ENCODE measurements at regions not wholly inside any gene's neighbourhood (a gene's known extent, or its start where the extent isn't known, plus 50 kb on each side); places are given as distances from the start of the nearest gene placed in this dataset.
"Not testable (repeated sequence)": the region's sequence is repeated elsewhere in the genome, so short reads cannot be mapped to it uniquely, and the experiment has no call there.

DNA sequence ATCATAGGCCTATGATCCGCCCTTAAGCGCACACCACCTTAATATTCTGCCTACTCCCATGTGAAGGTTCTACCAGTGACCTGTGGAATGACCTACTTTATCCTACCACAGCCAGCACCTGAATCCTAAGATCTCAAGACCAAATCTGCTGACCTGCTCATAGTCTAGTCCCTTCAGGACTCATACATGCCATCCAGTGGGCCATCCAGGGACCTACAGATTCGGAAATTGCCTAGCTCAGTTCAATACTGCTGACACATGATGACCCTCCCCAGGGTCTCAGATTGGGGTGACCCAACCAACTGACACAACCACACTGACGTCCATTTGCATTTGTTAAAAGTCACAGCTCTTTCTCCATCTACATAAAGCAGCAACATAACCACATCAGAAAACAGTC, 443.8 kb upstream of the ST8SIA4 start:
- DNase-seq (ENCODE audit: low spot score): peak; percentile 7

DNA sequence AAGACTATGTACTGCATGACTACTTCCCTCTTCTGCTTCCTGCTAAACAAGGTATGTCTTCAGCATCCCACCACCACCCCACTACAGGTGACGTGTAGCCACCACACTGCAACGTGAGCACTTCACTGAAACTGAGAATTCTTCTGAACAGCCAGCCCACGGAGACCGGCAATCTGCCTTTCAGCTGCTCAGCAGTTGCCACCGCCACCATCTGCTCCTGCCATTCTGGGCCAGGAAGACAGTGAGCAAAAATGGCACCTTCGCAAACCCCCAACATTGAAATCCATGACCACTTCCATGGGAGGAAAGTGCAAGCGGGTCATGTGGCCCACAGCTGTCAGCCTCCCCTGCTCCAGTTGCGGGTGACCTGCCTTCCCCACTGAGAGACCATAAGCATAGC, 443.4 kb upstream of the ST8SIA4 start:
- no peak for DNase-seq (ENCODE audit: low spot score)

DNA sequence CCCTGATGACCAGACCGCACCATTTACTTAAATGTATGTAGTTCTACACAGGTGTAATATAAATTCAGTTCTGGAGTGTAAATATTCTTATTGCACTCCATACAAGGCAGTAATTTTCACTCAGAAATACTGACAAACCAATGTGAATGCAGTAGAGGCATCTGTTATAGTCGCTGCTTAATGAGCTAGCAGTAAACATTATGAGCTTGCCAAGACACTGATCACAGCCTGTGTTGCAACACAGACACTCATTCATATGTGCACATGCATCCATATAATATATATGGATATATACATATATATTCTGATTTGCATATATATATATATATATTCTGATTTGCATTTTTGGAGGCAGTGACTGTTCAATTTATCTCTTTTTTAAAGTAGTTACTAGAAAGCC, 435.1 kb upstream of the ST8SIA4 start:
- DNase-seq (ENCODE audit: low spot score): no peak

DNA sequence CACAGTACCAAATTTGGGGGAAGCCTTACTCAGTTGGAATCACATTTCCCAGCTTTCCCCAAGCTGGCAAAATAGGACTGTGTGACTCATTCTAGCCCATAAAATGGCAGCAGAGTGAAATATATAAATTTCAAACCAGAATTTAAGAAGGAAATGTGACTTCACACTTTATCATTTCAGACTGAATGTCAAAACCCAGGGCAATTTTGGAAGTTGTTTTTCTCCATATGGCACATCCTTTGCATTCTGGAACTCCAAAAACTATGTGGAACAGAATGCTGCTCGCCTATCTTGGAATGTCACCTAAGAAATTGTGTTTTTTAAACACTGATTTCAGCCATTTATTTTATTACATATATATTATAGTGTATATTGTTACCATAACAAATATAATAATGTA, 424.7 kb upstream of the ST8SIA4 start:
- DNase-seq (ENCODE audit: low spot score): no peak

DNA sequence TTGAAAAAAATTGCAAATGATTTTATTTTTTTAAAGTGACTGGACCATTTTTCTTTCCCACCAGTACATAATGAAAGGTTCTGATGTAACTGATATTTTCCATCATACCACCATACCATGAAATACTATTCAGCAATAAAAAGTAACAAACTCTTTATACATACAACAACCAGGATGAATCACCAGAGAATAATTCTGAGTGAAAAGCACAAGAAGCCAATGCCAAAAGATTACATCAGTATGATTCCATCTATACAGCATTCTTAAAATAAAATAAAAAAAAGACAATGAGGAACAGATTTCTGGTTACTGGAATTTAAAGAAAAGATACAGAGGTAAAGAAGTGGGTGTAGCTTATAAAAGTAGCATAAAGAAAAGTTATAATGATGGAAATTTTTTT, 423.7 kb upstream of the ST8SIA4 start:
- DNase-seq (ENCODE audit: low spot score): no peak

DNA sequence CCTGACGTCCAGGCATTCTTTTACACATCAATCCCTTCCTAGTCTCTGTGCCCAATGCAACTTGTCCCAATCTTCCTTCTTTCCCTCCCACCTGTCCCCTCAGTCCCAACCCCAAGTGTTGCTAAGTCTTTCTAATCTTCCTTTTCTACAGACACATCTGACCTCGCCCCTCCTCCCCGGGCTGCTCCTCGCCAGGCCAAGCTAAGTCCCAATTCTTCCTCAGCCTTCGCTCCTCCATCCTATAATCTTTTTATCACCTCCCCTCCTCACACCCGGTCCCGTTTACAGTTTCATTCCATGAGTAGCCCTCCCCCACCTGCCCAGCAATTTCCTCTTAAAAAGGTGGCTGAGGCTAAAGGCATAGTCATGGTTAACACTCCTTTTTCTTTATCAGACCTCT, 413.3 kb upstream of the ST8SIA4 start:
- not testable (repeated sequence) for DNase-seq (ENCODE audit: low spot score)

DNA sequence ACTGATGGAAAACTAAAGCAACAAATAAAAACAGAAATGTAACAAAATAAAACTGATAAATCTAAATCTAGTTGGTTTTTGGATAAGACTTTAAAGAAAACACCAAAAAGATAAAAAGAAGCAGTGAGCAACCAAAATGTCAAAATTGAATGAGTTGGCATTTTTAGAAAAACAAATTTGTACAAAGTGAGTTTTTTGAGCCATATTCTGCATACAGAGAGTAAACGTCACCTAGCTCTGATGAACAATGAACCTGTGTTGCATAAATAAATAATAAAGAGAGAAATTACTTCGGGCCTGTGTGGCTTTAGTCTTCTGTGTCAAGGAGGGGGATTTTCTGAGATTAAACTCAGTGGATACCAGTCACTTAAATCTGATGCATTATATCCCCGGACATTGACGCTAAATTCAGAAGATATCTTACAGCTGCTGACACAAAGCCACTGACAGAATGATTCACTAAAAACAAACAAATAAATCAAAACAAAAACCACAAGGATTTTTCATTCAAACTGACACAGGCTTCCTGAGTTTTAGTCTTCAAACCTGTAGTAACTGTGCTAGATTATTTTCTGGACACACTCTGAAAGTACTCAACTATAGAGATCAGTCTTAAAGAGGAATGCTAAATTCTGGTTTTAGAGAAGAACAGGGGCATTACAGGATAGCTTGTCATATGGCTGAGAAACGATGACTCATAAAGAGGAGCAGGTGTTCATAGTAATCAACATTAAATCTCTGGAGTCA, 403.5 kb upstream of the ST8SIA4 start:
- DNase-seq (ENCODE audit: low spot score): no peak

DNA sequence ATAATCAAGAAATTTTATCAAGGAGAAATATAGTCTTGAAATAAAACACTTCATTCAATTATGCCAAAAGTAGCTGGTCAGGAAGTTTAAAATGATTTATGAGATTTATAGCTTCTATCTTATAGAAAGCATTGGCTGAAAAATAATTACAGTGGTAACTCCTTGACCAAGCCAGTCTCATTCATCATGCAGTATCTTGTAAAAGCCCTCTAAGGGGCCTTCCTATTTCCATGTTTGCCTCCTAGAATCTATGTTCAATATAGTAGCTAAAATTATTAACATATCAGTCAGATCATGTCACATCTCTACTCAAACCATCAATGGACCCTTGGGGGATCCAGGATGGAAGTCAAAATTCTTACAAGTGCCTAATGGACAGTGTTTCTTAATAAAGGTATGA, 393.4 kb upstream of the ST8SIA4 start:
- DNase-seq (ENCODE audit: low spot score): no peak

DNA sequence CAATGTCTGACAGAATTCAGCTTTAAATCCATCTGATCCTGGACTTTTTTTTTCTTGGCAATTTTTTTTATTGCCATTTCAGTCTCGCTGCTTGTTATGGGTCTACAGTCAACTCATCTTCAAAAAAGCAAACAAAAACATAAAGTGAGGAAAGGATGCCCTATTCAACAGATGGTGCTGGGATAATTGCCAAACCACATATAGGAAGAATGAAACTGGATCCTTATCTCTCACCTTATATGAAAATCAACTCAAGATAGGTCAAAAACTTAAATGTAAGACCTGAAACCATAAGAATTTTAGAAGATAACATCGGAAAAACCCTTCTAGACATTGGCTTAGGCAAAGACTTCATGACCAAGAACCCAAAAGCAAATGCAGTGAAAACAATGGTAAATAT, 389.1 kb upstream of the ST8SIA4 start:
- DNase-seq (ENCODE audit: low spot score): no peak

DNA sequence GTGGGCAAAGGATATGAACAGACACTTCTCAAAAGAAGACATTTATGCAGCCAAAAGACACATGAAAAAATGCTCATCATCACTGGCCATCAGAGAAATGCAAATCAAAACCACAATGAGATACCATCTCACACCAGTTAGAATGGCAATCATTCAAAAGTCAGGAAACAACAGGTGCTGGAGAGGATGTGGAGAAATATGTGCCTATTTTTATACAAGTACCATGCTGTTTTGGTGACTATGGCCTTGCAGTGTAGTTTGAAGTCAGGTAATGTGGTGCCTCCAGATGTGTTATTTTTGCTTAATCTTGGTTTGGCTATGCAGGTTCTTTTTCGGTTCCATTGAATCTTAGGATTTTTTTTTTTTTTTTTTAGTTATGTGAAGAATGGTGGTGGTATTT, 387.7 kb upstream of the ST8SIA4 start:
- not testable (repeated sequence) for DNase-seq (ENCODE audit: low spot score)

DNA sequence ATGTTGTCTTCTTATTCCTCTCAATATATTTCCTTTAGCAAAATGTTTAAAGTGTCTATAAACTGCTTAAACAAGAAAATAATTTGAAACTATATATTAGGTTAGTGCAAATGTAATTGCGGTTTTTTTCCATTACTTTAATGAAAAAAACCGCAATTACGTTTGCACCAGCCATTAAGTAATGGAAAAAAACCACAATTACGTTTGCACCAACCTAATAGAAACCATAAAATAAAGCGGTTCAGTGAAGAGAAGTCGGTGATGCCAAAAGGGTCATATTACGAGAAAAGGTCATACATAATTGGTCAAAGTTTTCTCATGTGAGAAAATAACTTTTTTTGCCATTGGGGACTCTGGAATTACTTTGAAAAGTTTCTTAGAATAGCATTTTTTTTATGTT, 385.6 kb upstream of the ST8SIA4 start:
- DNase-seq (ENCODE audit: low spot score): no peak

DNA sequence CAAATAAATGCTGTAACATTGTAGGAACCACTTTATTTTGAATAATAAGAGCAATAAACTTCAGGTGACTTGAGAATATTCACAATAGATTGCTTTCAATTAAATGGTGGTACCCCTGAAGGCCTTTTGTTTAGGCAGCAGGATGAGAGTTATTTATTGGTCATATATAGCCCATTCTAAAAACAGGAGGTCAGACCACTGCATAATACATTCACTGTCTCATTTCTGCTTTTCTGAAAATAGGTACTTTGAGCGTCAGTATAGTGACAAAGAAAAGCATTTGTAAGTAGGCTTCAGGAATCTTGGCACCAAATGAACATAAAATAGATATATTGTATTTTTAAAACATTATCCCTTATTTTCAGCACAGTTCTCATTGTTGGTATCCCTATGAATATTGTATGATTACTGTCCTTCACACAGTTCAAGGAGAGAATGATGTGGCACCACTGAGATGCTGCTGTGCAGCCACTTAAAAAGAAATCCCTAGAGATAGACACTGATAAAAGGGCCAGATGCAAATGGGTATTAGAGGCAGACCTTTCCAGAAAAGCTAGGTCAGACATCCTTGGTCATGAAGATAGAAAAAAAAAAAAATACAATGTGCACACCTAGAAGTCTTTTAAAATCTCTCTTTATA, 381.8 kb upstream of the ST8SIA4 start:
- no peak for DNase-seq (ENCODE audit: low spot score)

DNA sequence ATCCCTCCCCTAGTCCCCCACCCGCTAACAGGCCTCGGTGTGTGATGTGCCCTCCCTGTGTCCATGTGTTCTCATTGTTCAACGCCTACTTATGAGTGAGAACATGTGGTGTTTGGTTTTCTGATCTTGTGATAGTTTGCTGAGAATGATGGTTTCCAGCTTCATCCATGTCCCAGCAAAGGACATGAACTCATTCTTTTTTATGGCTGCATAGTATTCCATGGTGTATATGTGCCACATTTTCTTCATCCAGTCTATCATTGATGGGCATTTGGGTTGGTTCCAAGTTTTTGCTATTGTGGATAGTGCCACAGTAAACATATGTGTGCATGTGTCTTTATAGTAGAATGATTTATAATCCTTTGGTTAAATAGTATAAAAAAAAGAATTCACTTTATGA, 380.9 kb upstream of the ST8SIA4 start:
- not testable (repeated sequence) for DNase-seq (ENCODE audit: low spot score)

DNA sequence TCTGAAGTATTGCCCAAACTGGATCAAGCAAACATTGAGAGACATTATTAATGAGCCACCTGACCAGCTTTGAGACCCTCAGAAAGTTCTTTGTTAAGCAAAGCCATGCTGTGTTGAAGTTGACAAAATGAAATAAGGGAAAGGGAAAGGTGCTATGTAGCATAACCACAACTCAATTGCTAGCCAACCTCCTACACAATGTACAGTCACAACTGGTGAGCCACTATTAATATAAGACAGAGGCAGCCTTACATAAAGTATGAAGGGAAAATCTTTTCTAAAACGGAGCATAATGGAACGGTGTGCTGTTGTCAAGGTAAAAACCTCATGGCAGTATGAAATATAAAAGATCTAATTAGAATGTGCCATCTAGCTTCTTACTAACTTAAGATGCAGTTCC, 375.8 kb upstream of the ST8SIA4 start:
- DNase-seq (ENCODE audit: low spot score): no peak

DNA sequence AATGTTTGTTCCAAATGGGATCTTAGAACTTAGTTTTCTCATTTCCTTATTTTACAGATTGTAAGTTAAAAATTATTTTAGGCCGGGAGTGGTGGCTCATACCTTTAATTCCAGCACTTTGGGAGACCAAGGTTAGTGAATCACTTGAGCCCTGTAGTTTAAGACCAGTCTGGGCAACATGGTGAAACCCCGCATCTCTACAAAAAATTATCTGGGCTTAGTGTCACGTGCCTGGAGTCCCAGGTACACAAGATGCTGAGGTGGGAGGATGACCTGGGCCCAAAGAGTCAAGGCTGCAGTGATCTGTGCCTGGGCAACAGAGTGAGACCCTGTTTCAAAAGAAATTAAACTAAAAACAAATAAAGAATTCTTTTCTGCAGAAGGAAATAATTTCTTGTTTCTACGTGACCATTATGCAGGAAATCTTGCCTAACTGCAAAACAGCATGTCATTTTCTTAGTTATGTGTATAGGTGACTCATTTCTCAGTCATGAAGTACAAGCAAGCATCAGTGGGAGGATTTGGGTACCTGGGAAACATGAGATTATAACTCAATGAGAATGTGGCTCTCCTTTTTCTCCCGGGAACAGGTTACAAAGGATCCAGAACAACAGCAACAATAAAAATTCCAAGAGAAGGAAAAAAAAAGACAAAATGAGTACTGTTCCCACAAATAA, 375.1 kb upstream of the ST8SIA4 start:
- DNase-seq (ENCODE audit: low spot score): no peak

DNA sequence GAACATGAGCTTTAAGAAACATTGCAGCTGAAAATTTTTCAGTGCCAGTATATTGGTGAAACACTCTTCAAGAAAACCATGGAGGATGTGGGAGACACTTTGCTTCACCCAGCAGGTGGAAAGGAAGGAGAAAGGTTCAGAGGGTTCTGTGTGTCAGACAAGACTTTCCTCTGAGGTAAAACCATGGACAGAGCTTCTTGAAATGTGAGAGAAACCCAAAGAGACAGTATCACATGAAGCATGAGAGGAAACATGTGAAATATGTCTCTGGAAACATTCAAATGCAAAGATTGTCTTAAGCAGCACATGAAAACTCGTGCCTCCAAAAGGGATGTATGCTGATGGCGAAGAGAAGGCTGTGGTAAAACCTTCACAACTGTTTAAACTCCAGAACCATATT, 368.9 kb upstream of the ST8SIA4 start:
- DNase-seq (ENCODE audit: low spot score): no peak

DNA sequence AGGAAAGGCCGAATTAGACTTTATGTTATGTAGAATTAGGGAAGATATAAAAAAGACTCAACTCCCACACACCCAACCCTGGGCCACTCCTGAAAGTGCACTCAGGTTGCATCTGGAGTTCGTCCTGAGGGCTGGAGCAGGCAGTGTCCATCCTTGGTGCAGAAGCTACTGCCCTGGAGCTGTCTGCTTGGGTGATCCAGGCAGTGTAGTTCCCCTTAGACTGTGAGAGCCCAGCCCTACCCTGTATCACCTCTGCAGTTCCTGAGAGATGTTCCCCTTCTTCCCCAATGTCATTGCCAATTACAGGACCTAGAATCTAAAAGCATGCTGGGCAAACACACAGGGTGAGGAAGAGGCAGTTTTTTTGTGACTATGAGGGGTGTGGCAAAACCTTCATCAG, 368.3 kb upstream of the ST8SIA4 start:
- DNase-seq (ENCODE audit: low spot score): no peak

DNA sequence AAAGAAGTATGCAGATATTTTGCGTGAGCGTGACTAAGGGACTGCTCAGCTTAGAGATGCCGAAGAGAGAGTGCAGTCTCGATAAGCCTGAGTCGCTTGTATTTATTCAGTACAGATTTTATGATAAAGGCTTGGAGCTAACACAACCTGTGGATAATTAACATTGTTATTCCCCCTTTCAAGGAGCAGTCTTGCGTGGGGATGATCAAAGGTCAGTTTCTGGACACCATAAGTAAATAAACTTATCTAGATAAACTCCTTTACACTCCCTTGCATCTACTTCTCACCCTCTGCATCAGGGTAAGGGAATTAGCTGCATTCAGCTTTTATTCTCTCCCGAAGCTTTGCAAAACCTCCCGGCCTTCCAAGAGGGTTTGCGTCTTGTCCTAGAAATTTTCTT, 357.8 kb upstream of the ST8SIA4 start:
- no peak for DNase-seq (ENCODE audit: low spot score)

DNA sequence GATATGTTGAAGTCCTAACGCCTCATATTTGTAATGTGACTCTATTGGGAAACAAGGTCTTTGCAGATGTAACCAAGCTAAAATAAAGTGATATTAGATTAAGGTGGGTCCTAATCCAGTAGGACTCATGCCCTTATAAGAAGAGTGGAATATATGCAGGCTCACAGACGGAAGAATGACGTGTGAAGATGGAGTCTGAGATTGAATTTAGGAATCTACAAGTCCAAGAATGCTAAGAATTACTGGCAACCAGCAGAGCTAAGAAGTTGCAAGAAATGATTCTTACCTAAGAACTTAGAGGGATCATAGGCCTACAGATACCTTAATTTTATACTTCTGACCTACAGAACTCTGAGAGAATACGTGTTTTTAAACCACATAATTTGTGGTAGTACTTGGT, 350.0 kb upstream of the ST8SIA4 start:
- DNase-seq (ENCODE audit: low spot score): no peak

DNA sequence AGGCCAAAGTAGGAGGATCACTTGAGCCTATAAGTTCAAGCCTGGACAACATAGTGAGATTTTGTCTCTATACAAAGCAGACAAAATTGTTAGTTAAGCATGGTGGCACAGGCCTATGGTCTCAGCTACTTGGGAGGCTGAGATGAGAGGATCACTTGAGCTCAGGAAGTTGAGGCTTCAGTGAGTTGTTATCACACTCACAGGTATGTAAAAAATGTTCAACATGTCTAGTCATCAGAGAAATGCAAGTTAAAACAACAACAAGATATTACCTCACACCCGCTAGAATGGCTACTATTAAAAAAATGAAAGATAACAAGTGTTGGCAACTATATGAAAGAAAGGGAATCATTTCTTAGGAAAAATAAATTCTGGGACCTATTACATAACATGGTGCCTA, 341.5 kb upstream of the ST8SIA4 start:
- DNase-seq (ENCODE audit: low spot score): no peak

DNA sequence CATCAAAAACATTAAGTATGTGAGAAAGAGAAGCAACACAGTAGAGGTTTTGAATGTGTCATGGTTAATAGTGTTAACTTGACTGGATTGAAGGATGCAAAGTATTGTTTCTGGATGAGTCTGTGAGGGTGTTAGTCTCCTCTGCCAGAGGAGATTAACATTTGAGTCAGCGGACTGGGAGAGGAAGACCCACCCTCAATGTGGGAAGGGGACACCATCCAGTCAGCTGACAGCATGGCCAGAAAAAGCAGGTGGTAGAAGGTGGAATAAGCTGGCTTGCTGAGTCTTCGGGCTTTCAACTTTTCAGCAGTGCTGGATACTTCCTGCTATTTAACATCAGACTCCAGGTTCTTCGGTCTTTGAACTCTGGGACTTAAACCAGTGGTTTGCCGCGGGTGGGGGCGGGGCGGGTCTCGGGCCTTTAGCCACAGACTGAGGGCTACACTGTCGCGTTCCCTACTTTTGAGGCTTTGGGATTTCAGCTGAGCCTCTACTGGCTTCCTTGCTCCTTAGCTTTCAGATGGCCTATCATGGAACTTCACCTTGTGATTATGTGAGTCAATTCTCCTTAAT, 309.9 kb upstream of the ST8SIA4 start:
- DNase-seq (ENCODE audit: low spot score): no peak

DNA sequence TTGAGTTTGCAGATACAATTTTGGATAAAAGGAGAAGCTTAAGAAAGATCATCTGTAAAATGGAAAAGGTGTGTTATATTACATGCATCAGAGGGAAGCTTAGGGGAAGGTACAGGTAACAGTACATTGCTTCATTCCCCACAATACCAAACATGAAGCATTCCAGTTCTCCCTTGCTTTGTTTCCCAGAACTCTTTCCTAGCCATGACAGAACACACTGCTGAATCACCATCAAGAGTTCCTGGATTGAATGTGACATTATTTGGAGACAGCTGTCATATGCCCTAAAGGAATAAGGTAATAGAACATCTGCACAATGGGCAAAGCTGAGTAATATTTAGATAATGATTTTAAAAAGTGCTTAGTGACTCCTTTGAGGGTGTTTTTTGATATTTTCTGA, 303.5 kb upstream of the ST8SIA4 start:
- no peak for DNase-seq (ENCODE audit: low spot score)

DNA sequence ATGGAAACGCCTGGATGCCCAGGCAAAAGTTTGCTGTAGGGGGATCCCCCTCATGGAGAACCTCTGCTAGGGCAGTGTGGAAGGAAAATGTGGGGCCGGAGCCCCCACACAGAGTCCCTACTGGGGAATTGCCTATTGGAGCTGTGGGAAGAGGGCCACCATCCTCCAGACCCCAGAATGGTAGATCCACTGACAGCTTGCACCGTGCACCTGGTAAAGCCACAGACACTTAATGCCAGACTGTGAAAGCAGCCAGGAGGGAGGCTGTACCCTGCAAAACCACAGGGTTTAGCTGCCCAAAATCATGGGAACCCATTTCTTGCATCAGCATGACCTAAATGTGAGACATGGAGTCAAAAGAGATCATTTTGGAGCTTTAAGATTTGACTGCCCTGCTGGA, 302.0 kb upstream of the ST8SIA4 start:
- DNase-seq (ENCODE audit: low spot score): not testable (repeated sequence)

Data from iPS-NIHi11 (cell line).